GM10847 (cell line): ENCODE measurements at regions not wholly inside any gene's neighbourhood (a gene's known extent, or its start where the extent isn't known, plus 50 kb on each side); places are given as distances from the start of the nearest gene placed in this dataset.

Experiments used
- POLR2A ChIP-seq: IDR thresholded peaks from 2 replicates; pipeline ENCODE4 v1.6.1; 2011; ENCODE audit not compliant: insufficient read length; ENCODE audit errors: extremely low read depth

- no peak for TF ChIP-seq POLR2A
Measured at GRCh38 chr6:167658106-167658505, 168.6 kb upstream of the AFDN start.

GRCh38 chr6:167659046-167659445 is 167.7 kb upstream of the AFDN start:
- TF ChIP-seq POLR2A: no peak

GRCh38 chr6:167660424-167660823 is 166.3 kb upstream of the AFDN start:
- no peak for TF ChIP-seq POLR2A

- TF ChIP-seq POLR2A: no peak
Measured at GRCh38 chr6:167660944-167661551, 165.7 kb upstream of the AFDN start.

- no peak for TF ChIP-seq POLR2A
Measured at GRCh38 chr6:167661552-167662044, 165.1 kb upstream of the AFDN start.

- no peak for TF ChIP-seq POLR2A
Measured at GRCh38 chr6:167662075-167662880, 164.4 kb upstream of the AFDN start.

GRCh38 chr6:167662881-167663205 is 163.9 kb upstream of the AFDN start:
- TF ChIP-seq POLR2A: no peak

- no peak for TF ChIP-seq POLR2A
Measured at GRCh38 chr6:167663316-167663715, 163.4 kb upstream of the AFDN start.

- no peak for TF ChIP-seq POLR2A
Measured at GRCh38 chr6:167663784-167664443, 162.8 kb upstream of the AFDN start.

GRCh38 chr6:167664678-167665660 is 161.7 kb upstream of the AFDN start:
- no peak for TF ChIP-seq POLR2A

GRCh38 chr6:167665698-167666330 is 160.9 kb upstream of the AFDN start:
- no peak for TF ChIP-seq POLR2A

GRCh38 chr6:167666571-167667203 is 160.0 kb upstream of the AFDN start:
- no peak for TF ChIP-seq POLR2A

GRCh38 chr6:167667204-167668018 is 159.3 kb upstream of the AFDN start:
- no peak for TF ChIP-seq POLR2A
